Eye (tissue), 1 donor: ENCODE measurements at regions not wholly inside any gene's neighbourhood (a gene's known extent, or its start where the extent isn't known, plus 50 kb on each side); places are given as distances from the start of the nearest gene placed in this dataset.
A peak's percentile ranks its signal among the peaks of the same experiment; 100 is the strongest.
"Not testable (repeated sequence)": the region's sequence is repeated elsewhere in the genome, so short reads cannot be mapped to it uniquely, and the experiment has no call there.

Experiments used
- DNase-seq: peaks from one replicate; pipeline ENCODE4 v3.0.0-alpha.2; 2015

DNA sequence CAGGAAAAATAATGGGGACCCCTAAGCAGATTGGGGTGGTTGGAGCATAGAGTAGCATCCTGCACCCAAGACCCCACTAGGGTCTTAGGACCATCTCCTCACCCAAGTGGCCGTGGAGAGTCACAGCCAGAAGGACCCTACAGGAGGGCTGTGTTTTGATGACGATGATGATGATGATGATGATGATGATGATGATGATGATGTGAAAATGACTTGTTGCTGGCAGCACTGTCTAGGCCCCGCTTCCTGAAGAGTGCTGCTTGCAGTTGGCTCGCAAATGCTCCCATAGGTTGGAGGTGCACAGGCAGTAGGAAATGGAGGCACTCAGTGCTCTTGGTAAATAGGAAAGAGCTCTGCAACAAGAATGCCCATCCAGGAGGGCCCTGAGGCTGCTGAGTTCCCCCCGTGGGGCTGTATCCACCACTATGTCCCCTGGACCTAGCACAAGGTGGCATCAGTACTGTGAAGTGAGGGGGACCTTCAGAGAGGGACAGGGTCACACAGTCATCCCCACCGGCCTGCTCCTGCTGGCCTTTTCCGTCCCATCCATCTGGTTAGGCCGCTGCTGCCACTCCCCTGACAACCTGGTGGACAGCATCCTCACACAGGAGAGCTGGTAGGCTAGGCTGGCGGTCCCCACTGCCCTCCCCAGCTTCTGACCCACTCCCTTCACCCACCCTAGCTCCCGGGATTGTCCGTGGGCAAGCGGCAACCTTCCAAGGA is 139.6 kb downstream of the FOXD2 start:
- no peak for DNase-seq

DNA sequence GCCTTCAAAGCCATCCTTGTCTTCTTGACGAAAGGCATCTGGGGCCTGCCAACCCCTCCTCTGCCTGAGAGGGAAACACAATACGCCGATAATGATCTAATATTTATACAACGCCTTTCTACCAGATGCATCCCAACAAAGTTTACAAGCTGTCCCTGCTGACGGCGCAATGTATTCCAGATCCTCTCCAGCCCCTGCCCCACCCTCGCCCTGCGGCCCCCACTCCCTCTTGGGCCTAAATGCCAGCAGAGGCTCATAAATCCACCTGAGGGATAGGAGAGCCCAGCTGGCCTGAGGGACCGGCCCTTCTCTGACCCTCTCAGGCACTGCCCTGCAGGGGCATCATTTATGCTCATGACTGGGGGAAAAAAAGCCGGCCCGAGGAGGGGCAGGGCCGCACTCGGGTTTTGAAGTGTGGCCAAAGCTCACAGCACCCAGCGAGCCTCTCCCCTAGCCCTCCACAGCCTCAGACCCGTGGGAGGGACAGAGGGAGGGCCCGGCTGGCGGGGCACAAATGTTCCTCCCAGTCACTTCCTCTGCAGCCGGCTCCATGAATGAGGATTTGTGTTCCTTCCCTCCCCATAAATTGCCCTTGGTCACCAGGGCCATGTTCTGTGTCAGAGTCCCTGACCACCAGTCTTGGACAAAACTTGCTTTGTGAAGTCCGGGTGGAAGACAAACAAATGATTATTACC is 140.3 kb downstream of the FOXD2 start:
- DNase-seq, result peak; percentile 55

DNA sequence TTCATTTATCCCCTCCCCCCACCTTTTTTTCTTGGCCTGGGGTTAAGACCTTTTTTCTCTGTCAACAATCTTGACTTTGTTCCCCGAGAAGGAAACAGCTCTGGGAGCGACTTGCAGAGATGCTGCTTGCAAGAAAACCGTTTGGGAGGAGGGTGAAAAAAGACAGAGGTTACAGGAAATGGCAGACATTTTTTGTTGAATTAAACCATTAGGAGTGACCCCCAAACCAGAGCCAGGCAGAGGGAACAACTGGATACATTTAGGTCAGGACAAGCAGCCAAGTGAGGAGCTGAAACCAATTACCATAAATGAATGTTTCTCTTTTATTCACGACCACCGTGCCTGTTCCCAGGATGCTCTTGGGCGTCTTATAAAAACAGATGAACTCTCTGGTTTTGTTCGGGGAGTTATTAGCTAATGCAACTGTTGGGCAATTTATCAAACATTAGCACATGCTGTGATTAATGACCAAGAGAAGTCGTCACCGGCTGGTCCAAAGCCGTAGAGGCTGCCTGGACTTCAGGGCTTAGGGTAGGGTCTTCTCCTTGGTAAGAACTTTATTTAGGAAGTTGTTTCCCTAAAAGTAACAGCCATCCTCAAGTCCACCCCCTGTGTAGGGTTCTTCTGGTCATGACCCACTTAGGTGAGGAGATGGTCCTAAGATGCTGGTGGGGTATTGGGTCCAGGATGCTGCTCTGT is 141.0 kb downstream of the FOXD2 start:
- peak; percentile 75 for DNase-seq

DNA sequence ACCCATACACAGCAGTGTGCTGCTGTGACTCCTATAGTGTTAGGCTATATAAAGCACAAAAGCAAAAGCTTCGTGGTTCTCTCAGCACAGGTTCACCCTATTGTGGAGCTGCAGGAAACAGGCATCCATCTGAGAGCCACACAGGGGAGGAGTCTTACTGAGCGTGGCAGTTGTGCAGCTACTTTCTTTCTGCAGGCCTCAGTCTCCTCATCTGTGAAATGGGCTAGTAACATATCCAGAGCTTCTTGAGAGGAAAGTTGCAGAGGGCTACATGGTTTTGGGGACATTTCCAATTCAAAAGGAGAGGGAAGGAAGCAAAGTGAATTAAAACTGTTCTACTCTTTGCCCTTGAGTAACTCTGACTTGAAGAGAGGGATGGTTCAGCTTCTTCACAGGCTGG is 142.0 kb downstream of the FOXD2 start:
- DNase-seq, result no peak

DNA sequence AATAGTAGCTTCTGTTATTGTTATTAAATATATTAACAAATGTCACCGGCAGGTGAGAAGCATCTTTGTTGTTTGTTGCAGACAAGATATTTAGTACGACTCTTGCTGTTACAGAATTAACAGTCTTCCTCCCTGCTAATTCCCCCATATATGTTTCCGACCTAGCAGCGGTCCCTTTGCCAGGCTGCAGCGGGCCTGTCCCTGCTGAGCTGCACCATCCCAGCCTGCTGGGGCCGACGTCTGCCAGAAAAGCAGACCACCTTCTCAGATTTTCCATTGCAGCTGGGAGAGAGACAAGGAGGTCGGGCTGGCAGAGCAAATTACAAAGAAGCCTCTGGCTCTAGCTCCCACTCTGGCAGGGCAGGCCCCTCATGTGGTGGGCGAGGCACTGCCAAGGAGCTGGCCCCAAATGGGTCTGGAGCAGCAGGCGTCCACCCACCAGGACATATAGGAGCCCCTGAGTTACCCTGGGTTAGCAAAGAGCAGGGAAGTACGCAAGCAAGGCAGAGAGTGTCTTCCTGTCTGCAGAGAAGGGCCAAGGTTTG is 142.7 kb downstream of the FOXD2 start:
- no peak for DNase-seq

DNA sequence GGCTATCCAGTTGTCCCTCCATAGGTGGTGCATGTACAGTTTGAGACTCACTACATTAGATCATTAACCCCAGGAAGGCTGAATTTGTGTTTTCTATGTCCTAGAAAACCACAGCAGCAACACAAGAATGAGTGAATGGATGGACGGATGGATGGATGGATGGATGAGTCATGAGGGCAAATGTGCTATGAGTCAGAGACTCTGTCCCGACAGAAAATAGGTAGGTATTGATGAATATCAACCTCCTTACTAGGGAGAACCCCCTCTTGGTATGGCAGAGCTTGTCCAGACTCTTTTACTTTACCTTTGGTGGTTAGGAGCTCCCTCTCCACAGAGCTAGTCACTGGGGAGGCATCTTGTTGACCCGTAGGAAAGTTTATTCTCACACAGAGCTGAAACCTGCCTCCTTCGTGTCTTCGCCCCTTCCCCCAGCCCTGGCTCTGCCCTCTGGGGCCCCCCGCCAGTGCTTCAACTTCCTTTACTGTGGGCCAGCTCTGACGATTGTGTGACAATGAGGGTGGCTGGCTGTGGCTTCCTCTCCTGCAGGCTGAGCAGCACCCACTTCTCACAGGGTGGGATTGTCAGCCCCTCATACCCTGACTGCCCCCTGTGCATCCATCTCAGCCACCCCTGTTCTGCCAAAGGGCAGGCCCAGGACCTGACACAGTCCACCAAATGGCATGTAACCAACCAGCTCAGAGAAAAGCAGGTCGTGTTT is 145.2 kb downstream of the FOXD2 start:
- no peak for DNase-seq

DNA sequence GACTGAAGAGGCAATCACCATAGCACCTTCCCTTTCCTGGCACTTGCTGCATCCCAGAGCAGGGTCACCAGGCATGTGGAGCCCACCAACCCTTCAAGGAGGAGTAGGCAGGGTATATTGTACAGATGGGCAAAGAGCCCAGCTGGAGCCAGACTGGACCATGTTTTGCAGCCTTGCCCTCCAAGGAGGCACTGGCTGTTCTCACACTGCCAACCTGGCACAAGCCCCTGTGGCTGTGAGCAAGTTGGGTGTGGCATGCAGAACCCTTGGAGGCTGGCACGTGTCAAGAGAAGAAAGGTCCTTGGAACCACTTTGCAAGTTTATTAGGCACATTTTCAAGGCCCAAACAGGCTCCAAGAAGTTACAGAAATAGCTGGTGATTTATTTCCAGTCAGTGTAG is 146.4 kb downstream of the FOXD2 start:
- DNase-seq, result no peak

DNA sequence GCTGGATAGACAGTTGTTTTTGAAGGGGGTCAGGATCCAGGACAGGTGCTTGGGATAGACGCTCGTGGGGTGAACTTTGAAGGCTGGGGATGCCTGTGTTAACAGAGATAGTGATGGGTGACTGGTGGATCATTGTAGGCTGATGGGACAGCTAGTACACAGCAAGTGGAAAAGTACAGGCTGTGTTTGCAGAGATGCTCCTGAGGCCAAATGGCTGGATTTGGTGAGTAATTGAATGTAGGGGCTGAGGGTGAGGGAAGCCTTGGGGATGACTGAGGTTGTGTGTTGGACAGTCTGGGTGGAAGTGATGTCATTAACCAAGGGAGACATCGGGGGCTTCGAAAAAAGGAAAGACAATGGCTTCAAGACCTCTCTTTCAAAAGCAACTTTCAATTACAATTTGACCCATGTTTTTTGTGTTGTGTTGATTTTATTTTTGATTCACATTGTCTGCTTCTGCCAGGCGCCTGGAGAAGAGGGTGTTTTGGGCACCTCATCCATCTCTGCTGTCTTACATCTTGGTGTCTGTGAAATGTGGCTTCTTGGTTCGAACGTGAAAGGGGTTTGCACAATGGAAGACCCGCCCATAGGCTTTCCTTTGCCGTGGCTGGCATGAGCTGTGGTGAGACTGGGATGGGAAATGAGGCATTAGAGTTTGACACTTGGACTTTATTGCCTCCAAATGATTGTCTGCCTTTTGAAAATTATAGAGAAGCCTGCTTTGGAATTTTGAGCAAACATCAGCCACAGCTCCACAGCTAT is 147.5 kb downstream of the FOXD2 start:
- DNase-seq, result no peak

DNA sequence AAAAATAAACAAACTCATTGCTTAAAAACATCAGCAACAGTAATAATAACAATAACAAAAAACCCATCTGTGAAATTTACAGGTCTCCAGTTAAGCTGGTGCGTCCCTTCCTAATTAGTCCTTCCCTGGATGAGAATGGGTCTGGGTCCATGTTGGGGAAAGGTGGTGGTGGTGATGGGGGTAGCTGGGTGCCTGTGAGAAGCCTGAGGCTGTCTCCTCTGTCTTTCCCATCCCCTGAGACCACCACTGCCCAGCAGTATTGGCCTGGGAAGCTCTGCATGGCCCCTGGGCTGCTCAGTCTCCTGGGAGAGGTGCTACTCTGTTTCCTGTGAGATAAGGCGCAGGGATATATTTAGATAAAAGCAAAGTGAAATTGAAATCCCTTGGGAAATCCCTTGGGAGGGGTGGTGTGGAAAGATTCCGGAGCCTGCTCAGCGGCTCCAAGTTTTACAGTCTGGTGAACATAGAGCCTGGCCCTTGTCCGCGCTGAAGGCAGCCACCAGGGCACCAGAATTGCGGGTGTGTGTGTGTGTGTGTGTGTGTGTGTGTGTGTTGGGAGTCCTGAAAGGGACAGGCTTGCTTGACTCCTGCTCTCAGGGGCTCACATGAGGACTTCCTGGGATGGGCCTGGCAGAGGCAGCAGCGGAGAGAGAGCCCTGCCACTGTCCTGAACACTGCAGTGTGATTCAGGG is 150.2 kb downstream of the FOXD2 start:
- peak; percentile 47 for DNase-seq

DNA sequence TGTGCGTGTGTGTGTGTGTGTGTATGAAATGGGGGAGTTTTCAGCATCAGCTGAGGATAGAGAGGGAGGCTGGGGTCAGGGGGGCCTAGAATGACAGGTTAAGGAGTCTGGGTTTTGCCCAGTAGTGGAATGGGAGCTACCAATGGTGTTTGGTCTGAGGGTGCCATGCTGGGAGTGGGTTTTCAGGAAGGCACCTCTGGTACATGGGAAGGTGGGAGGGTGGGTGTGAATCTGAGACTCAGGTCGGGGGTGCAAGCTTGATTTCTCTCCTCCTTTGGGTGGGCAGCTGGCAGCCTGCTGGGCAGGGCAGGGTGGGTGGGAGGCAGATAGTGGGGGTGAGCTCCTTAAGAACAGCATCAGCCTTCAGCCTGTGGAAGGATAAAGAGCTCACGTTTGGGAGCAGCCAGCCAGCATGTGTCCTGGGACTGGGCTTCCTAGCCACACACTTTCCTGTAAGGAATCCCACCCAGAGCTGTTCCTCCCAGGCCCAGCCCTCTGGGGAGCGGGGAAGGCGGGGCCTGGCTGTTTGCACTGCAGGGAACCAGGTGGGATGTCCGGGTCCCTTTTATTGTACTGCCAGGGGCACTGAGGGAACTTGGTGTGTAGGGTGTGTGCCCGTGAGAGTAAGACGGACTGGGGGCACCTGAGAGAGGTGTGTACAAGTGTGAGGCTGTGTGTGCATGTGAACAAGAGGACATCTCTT is 152.8 kb downstream of the FOXD2 start:
- no peak for DNase-seq

DNA sequence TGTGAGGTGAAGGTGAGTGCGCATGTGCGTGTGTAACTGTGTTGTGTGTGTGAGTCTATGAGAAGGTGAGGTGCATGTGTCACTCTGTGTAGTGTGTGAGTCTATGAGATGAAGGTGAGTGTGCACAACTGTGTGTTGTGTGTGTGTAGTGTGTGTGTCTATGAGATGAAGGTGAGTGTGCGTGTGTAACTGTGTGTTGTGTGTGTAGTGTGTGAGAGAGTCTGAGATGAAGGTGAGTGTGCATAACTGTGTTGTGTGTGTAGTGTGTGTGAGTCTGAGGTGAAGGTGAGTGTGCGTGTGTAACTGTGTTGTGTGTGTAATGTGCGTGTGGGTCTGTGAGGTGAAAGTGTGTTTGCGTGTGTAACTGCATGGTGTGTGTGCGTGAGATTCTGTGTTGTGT is 154.0 kb downstream of the FOXD2 start:
- DNase-seq, result no peak

DNA sequence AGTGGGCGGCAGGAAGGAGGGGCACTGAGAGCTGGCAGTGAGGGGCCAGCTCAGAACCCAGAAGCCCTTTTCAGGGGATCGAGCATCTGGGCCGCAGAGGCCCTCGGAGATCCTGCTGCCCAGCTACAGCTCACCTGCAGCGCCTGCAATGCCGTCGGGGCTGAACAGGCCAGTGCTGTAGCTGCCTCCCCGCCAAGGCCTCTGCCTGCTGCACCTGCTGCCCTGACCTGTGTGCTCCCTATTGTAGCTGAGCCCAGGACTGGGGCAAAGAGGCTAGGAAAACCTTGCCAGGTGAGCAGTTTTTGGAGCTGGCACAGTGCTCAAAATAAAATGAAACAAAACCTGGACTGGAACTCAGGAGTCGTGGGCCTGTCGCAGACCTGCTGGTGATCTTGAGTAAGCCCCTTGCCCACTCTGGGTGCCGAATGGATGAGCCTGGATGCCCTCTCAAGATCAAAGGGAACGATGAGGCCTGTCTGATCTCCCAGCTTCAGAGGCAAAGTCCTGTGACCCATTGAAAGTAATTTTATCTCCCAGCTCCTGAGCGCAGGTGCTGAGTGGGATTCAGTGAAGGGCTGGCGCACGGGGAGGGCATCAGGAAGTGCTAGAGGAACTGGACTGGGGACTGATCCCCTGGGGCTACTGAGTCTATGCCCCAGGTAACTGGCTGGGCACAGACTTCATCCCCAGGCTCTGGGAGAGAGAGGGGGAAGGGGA is 154.6 kb downstream of the FOXD2 start:
- no peak for DNase-seq

DNA sequence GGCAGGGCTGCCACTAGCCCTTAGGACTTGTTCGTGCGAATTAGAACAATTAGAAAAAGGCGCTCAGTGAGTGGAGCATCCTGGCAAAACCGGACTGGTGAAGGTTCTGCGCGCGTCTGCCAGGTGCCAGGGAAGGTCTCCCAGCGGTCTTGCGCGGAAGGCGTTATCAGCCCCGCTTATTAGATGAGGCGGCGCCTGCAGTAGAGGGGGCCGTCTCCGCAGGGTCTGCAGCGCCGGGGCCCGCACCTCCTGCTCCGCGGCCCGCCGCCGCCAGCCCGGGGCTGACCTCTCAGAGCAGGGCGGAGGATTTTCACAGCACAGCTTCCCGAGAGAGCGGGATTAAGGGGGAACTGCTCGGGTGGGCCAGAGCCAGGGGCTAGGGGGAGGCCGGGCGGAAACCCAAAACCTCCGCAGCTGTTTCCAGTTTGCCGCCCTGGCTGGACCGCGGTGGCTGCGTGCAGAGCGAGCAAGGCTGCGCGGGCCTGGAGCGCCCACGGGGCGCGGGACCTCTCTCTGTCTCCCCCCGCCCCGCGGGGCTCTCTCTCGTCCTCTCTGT is 155.2 kb downstream of the FOXD2 start:
- peak; percentile 82 for DNase-seq

DNA sequence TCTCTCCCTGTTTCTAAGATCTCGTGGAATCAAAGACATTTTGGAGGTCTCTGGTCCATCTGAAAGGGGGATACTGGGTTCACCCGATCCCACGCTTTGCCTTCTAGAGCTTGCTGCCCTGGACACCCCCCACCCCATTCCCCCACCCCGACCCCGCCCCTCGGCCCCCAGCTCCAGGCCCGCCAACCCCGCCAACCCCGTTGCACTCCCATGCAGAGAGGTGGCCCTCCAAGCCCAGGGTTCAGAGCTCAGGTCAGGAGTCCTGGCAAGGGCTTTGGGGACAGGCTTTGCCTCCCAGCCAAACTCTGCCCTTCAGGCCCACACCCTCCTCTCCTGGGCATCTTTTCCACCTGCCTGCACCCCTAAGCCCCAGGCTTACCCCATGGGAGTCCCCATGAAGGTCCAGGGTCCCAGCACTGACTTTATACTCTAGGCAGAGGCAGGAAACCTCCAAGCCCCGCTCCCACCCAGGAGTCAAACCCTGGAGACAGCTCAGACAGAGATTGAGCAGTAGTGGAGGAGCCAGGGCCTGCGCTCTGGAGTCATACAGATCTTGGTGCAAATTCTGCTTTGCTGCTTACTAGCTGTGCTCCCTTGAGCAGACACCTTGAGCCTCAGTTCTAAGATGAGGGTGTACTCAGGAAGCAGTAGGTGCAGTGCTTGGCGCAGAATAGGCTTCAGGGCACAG is 155.9 kb downstream of the FOXD2 start:
- DNase-seq, result no peak

DNA sequence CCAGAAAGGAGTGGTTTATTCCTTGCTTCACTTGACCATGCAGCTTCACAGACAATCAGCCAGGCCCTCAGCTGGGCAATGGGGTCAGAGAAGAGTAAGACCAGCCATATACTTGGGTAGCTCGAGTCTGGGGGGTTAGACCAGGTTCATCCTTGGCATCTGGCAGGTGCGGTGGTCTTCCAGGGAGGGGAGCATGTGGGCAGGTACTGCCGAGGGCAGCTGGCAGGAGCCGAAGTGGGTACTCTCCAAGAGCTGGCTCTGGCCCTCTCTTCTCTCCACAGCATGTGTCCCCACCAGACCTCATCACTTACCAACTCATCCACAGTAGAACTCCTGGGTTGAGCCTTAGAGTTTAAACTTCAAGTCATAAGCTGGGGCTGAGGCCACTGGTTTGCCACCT is 156.8 kb downstream of the FOXD2 start:
- no peak for DNase-seq

DNA sequence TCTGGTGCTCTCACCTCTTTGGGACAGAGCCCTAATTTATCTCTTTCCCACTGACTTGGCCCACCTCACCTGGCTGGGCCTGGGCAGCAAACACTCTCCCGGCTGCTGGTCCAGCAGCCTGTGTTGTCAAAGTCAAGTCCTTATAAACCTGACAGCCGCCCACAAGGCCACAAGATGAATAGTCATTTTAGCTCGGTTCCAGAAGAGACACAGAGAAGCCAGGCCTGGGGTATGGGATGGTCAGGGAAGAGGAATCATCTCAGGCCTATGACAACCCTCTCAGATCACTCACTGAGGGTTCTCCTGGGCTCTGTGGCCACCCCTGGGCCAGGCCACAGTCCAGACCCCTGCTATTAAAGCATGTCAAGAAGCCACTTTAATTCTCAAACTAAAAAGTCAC is 158.5 kb downstream of the FOXD2 start:
- DNase-seq, result no peak

DNA sequence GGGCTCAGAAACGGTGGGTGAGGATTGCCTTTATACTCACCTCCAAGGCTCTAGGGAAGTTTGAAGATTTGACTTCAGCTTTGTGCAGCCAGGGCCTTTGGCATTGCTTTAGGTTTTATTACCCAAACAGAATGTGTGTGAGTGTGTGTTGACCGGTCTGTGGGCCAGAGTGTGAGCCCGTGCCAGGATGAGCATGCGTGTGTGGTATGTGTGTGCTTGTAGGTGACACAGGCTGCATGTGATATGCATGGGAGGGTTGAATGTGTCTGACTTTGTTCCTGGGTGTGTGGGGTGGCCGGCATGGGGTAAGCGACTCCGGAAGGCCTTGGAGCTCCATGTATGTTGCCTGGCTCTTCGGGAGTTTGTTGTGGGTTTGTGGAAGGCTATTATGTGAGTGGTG is 160.5 kb downstream of the FOXD2 start:
- no peak for DNase-seq

DNA sequence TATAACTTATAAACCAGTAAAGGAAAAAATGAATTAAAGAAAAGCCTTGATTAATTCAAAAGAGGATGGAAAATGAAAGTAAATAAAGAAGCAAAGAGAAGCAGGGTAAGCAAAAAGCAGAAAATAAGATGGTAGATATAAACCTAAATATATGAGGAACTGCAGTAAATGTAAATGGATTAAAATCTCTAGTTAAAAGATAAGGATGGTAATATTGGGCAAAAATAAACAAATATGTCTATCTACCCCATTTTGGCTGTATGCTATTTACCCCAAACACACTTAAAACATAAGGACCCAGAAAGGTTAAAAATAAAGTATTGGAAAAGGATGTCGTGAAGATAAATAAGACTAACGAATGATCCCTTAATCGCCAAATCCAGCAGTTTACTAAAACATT is 161.9 kb downstream of the FOXD2 start:
- DNase-seq, result no peak

DNA sequence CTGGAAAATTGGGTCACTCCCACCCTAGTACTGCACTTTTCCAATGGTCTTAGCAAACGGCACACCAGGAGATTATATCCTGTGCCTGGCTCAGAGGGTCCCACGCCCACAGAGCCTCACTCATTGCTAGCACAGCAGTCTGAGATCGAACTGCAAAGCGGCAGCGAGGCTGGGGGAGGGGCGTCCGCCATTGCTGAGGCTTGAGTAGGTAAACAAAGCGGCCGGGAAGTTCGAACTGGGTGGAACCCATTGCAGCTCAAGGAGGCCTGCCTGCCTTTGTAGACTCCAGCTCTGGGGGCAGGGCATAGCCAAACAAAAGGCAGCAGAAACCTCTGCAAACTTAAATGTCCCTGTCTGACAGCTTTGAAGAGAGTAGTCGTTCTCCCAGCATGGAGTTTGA is 164.6 kb downstream of the FOXD2 start:
- not testable (repeated sequence) for DNase-seq
